GM13977 (cell line): ENCODE measurements at regions not wholly inside any gene's neighbourhood (a gene's known extent, or its start where the extent isn't known, plus 50 kb on each side); places are given as distances from the start of the nearest gene placed in this dataset.
A peak's percentile ranks its signal among the peaks of the same experiment; 100 is the strongest.

ENCODE experiments used
- DNase-seq: peaks from one replicate; pipeline ENCODE4 v3.0.0; 2012; ENCODE audit warnings: low spot score
- in situ Hi-C: fragments of 300-500 bp; cut with MboI; formaldehyde crosslinking; loops from one replicate; pipeline ENCODE4 v1.12.0; 2022; ENCODE audit warnings: low sequenced_read_pairs, low pct_unique_long_range_greater_than_20kb, mixed read lengths, inconsistent platforms; ENCODE audit not compliant: unreplicated experiment
- TF ChIP-seq, protein P1 (sequence below): IDR thresholded peaks from 2 replicates; pipeline ENCODE4 v1.5.1; 2012; ENCODE audit warnings: mild to moderate bottlenecking, control low read depth; ENCODE audit not compliant: insufficient read depth; ENCODE audit errors: extremely low read depth, missing control alignments

DNA sequence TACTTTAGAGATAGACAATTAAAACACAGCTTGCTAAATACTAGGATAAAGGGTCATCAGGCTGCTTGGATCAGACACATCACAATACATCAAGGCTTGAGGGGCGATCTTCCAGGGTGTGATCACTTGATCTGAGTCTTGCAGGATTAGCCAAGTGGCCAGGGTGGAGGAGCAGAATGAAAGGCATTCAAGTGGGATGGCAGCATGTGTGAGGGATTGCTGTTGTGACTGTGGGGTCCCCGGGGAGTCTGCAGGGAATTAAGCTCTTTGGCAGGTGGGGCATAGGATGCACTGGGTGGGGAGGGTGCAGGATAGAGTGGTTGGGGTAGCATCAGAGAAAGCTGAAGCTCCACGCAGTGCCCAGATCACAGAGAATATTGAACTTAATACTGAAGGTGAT, 58.0 kb upstream of the TMEM163 start:
- no peak for DNase-seq
- in situ Hi-C loops: no loop called here
- TF ChIP-seq, protein P1, sequence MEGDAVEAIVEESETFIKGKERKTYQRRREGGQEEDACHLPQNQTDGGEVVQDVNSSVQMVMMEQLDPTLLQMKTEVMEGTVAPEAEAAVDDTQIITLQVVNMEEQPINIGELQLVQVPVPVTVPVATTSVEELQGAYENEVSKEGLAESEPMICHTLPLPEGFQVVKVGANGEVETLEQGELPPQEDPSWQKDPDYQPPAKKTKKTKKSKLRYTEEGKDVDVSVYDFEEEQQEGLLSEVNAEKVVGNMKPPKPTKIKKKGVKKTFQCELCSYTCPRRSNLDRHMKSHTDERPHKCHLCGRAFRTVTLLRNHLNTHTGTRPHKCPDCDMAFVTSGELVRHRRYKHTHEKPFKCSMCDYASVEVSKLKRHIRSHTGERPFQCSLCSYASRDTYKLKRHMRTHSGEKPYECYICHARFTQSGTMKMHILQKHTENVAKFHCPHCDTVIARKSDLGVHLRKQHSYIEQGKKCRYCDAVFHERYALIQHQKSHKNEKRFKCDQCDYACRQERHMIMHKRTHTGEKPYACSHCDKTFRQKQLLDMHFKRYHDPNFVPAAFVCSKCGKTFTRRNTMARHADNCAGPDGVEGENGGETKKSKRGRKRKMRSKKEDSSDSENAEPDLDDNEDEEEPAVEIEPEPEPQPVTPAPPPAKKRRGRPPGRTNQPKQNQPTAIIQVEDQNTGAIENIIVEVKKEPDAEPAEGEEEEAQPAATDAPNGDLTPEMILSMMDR: no peak

DNA sequence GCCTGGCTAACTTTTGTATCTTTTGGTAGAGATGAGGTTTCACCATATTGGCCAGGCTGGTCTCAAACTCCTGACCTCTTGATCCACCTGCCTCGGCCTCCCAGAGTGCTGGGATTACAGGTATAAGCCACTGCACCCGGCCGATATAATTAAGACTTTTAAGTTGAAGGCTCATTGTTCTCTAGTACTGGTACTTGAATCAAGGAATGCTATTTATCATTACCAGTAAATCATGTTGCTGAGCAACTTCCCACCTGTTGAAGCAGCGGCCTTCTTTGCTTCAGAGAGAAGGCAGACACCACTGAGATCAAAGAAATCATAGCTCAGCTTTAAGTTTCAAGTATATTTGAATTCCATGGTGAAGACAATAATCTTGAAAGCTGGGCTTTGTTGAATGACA, 58.8 kb upstream of the TMEM163 start:
- TF ChIP-seq, protein P1: no peak
- no peak for DNase-seq
- in situ Hi-C loops: no loop called here

DNA sequence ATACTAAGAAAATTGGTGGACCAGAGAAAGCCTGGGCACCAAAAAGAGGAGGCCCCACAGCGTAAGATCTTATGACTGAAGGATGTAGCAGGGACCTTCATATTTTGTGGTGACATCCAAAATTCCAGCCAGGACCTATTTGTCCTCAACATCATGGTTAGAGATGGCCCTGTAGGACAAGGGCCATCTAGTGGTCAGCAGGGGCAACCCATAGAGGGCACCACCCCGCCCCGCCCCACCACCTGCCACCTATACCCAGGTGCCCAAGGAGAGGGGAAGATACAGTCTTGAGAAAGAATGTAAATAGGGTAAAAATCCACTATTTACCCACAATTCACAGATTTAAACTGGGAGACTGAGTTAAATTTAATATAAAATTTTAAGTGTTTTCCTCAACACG, 59.6 kb upstream of the TMEM163 start:
- DNase-seq: no peak
- TF ChIP-seq, protein P1: peak; percentile 59
- in situ Hi-C loops: no loop called here

DNA sequence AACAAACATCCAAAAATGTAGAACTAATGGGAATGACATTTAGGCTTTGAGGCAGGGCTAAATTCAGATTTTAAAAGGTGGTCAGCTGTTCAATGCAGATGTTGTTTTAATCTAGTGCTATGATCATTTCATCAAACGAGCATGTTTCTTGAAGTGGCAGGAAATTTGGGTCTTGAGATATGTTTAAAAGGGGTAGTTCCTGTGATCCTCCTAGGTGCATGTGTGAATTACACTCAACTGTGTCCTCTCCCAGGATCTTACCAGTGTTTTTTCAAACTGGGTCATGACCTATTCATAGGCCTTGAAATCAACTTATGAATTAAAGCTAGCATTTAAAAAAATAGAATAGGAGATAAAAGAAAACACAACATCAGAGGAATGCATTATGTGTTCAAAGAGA, 57.4 kb upstream of the ACMSD start:
- TF ChIP-seq, protein P1: no peak
- no peak for DNase-seq
- in situ Hi-C loops: no loop called here

DNA sequence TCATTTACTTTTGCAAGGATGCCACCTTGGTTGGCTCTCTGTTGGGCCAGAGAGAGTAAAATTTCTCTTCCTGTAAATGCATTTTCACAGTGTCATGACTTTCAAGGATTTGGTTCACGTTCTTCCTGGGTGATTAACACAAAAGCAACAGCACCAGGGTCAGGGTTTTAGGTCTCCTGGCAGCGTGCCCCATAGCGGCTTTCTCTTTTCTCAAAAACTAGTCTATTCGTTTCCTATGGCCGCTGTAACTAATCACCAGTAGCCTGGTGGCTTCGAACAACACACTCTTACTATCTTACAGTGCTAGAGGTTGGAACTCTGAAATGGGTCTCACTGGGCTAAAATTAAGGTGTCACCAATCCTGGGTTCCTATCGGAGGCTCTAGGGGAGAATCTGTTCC, 56.3 kb upstream of the ACMSD start:
- in situ Hi-C loops: no loop called here
- DNase-seq: no peak
- TF ChIP-seq, protein P1: no peak

DNA sequence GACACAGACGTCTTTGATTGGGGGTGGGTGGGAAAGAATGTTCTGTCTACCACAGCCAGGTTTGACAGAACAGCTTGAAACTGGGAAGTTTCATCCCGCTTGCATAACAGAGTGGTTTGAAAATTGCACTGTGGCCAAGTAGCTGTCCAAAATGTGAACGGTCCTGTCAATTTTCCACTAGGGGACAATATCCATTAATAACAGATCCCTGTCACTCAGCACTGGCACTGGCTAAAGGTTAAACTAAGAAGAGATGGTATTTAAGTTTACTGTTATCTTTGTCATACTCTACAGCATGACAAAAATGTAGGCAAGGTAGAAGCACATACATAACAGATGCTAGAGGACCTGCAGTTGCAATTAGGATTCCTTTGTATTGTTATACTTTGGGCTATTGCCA, 55.6 kb upstream of the ACMSD start:
- in situ Hi-C loops: no loop called here
- TF ChIP-seq, protein P1: peak; percentile 60
- peak; percentile 49 for DNase-seq

DNA sequence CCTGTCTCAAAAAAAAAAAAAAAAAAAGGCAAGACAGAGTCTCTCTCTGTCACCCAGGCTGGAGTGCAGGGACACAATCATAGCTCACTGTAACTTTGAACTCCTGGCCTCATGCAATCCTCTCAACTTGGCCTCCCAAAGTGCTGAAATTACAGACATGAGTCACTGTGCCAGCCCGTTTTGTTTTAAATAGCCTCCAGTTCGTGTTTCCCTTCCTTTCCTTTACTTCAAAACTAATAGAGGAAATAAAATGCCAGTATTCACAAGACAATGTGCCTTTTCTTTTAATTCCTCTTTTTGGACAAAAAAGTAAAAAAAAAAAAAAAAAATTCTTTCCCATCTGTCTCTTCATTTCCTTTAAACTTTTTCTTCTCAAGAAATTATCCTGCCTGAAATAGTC, 54.5 kb upstream of the ACMSD start:
- in situ Hi-C loops: no loop called here
- TF ChIP-seq, protein P1: no peak
- no peak for DNase-seq
